ENCODE measurements at regions not wholly inside any gene's neighbourhood (a gene's known extent, or its start where the extent isn't known, plus 50 kb on each side); places are given as distances from the start of the nearest gene placed in this dataset.

DNA sequence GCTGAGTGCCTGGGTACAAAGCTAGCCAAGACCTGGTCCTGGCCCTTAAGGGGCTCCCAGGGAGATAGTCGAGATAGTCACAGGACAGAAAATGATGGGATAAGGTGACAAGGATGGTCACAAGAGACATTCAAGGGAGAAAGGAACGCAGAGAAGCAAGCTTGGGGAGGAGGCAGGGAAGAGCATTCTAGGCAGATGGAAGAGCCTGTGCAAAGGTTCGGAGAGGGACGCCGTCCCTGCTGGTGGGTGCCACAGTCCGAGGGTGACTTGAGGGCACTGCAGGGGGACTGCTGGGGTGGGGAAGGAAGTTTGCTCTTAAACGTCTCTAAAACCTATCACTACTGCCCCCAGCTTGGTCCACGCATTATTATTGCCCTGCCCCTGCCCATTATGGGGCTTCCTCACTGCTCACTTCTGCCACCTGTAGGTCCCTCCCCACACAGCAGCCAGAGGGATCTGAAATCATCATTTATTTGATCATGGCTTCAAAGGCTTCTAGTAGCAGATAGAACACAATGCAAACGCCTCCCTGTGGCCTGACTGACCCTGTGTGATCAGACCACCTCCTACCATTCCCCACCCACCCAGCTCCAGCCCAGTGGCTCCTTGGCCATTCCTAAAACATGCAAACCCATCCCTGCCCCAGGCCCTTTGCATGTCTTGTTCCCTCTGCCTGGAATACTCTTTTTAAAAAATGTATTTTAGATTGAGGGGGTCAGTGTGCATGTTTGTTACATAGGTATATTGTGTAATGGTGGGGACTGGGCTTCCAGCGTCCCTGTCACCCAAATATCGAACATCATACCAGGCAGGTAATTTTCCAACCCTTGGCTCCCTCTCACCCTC lies 60.3 kb downstream of the RMI2 start:
- TF ChIP-seq, protein P1, sequence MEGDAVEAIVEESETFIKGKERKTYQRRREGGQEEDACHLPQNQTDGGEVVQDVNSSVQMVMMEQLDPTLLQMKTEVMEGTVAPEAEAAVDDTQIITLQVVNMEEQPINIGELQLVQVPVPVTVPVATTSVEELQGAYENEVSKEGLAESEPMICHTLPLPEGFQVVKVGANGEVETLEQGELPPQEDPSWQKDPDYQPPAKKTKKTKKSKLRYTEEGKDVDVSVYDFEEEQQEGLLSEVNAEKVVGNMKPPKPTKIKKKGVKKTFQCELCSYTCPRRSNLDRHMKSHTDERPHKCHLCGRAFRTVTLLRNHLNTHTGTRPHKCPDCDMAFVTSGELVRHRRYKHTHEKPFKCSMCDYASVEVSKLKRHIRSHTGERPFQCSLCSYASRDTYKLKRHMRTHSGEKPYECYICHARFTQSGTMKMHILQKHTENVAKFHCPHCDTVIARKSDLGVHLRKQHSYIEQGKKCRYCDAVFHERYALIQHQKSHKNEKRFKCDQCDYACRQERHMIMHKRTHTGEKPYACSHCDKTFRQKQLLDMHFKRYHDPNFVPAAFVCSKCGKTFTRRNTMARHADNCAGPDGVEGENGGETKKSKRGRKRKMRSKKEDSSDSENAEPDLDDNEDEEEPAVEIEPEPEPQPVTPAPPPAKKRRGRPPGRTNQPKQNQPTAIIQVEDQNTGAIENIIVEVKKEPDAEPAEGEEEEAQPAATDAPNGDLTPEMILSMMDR (IDR thresholded peaks at IDR 0.05; ENCODE audit: control insufficient read depth, extremely low read depth, insufficient read depth): peak; percentile 44
- no peak for DNase-seq (ENCODE audit: low read depth)
- no peak overlapping the region for H3K4me3 ChIP-seq (ENCODE audit: low read depth, low read length)

DNA sequence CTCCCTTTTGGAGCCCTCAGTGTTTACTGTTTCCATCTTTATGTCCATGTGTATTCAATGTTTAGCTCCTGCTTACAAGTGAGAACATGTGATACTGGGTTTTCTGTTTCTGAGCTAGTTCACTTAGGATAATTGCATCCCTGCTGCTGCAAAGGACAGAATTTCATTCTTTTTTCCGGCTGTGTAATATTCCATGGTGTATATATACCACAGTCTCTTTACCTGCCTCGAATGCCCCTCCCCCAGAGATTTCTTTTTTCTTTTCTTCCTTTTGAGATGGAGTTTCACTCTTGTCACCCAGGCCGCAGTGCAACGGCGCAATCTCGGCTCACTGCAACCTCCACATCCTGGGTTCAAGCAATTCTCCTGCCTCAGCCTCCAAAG lies 60.9 kb downstream of the RMI2 start:
- TF ChIP-seq, protein P1 (IDR thresholded peaks at IDR 0.05; ENCODE audit: control insufficient read depth, extremely low read depth, insufficient read depth): no peak
- DNase-seq (ENCODE audit: low read depth): no peak
- H3K4me3 ChIP-seq (ENCODE audit: low read depth, low read length): no peak overlapping the region

DNA sequence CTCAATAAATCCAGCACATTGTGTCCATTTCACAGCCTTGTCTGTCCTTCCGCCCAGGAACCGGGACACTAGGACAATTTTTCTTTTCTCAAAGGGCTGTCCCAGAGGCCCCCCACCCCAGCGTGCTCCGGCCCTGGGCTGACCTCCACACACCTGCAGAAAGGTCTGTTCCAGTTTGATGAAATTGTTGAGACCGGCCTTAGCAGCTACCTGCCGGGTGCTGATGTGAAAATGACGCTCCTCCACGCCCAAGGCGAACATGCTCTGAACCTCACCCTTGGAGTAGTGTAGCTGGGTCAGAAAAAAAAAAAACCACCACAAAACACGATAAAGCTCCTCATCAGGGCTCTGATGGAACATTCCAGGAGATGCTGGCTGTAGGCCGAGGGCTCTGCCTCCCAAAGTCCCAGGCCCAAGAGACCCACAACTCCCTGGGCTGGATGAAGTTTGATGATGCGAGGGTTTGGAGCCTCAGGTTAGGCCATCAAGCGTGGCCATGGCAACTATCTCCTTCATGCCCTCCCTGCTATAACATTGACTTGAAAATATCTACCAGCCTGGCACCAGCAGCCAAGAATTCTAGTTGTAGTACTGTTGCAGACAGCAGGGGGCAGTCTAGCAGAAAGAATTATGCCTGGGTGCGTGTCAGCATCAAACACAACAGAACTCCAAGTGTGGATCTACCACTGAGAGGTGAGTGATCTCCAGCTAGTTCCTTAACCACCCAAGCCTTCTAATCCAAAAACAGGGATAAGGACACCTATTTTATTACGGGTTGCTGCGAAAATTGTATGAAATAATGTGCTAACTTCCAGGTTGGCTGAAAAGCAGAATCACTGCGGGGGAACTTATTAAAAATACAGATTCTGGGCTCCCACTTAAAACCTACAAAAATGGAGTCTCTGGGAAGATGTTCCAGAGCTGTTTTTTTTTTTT lies 62.1 kb downstream of the RMI2 start:
- DNase-seq (ENCODE audit: low read depth): peak; percentile 42
- TF ChIP-seq, protein P1 (IDR thresholded peaks at IDR 0.05; ENCODE audit: control insufficient read depth, extremely low read depth, insufficient read depth): peak; percentile 63

DNA sequence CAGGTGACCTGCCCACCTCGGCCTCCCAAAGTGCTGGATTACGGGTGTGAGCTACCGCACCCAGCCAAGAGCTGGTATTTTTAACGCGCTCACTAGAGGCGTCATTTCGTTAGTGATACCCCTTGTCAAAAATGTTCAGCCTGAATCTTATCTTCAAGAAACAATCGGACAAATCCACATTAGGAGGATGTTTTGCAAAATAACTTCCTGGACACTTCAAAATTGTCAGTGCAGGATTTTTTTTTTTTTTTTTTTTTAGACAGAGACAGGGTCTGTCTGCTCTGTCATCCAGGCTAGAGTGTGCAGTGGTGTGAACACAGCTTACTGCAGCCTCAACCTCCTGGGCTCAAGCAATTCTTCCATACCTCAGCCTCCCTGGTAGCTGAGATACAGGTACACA lies 63.0 kb downstream of the RMI2 start:
- no peak overlapping the region for H3K4me3 ChIP-seq (ENCODE audit: low read depth, low read length)
- DNase-seq (ENCODE audit: low read depth): no peak
- TF ChIP-seq, protein P1 (IDR thresholded peaks at IDR 0.05; ENCODE audit: control insufficient read depth, extremely low read depth, insufficient read depth): no peak

More for the DNA sequence above, 62.1 kb downstream of the RMI2 start:
- H3K4me3 ChIP-seq (ENCODE audit: low read depth, low read length): no peak overlapping the region

DNA sequence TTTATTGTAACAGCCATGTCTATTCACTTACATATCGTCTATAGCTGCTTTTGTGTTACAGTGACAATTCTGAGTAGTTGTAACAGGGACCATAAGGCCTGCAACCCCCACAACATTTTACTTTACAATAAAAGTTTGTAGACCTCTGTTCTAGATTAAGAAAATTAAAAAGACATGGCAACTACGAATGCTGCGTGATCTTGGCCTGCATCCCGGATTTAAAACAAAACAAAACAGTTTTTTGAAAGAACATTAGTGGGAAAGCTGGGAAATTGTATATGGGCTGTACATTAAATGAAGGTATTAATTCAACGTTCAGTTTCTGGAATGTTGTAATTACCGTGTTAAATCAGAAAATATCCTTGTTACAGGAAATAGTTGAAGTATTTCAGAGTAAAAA lies 64.1 kb downstream of the RMI2 start:
- H3K4me3 ChIP-seq (ENCODE audit: low read depth, low read length): no peak overlapping the region
- TF ChIP-seq, protein P1 (IDR thresholded peaks at IDR 0.05; ENCODE audit: control insufficient read depth, extremely low read depth, insufficient read depth): no peak
- DNase-seq (ENCODE audit: low read depth): no peak

DNA sequence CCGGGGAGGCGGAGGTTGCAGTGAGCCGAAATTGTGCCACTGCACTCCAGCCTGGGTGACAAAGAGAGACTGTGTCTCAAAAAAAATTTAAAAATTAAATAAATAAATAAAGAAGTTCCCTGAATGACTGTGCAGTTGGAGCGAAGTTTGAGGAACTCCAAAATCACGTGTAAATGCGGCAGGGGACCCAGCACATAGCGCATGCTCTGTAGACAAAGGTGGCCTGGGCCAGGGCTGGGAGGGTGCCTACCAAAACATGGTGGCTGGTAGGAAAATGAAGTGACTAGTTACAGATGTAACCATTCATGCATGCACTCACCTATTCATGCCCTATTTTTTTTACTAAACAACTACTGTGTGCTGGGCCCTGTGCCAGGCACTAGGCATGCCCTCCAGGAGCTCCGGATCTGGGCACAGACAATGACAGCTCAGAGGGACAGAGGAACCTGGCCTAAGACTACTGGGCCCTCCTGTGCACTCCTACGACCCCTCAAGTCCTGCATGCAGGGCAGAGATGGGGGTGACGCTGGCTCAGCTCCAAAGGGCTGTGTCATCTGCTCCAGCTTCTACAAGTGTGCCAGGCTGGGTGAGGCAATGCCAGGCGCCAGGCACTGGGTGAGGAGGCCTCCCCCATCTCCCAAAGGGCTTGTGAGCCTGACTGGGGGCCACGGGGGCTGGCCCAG lies 65.3 kb downstream of the RMI2 start:
- TF ChIP-seq, protein P1 (IDR thresholded peaks at IDR 0.05; ENCODE audit: control insufficient read depth, extremely low read depth, insufficient read depth): no peak
- no peak overlapping the region for H3K4me3 ChIP-seq (ENCODE audit: low read depth, low read length)
- no peak for DNase-seq (ENCODE audit: low read depth)
